DND-41 (cell line): ENCODE measurements at regions not wholly inside any gene's neighbourhood (a gene's known extent, or its start where the extent isn't known, plus 50 kb on each side); places are given as distances from the start of the nearest gene placed in this dataset.
"Not testable (repeated sequence)": the region's sequence is repeated elsewhere in the genome, so short reads cannot be mapped to it uniquely, and the experiment has no call there.

Source experiments
- ATAC-seq: fragments of 200-7000 bp; cut with Tn5 transposase; 3 replicates; pipeline ENCODE4 v1.9.1; 2021; ENCODE audit warnings: low read depth; ENCODE audit not compliant: insufficient read depth
- DNase-seq: peaks from one replicate; pipeline ENCODE4 v3.0.0-alpha.2; 2020
- H2AFZ ChIP-seq: 2 replicates; pipeline ENCODE4 v1.6.0; 2012; ENCODE audit warnings: low read depth, low read length
- H3K27ac ChIP-seq: 2 replicates; pipeline ENCODE4 v1.5.1; 2012; ENCODE audit warnings: low read length, inconsistent platforms
- H3K27me3 ChIP-seq: fragments of 200-600 bp; sonication (generic); 2 replicates; pipeline ENCODE4 v1.6.0; 2012; ENCODE audit warnings: low read length, mild to moderate bottlenecking, inconsistent platforms; ENCODE audit not compliant: insufficient read depth, poor library complexity
- H3K36me3 ChIP-seq: 2 replicates; pipeline ENCODE4 v1.5.1; 2012; ENCODE audit warnings: low read length, inconsistent platforms; ENCODE audit not compliant: insufficient read depth
- H3K4me1 ChIP-seq: 2 replicates; pipeline ENCODE4 v1.5.1; 2012; ENCODE audit warnings: mild to moderate bottlenecking, low read length; ENCODE audit not compliant: insufficient read depth
- H3K4me2 ChIP-seq: 2 replicates; pipeline ENCODE4 v1.6.0; 2012; ENCODE audit warnings: mild to moderate bottlenecking, moderate library complexity, low read length, inconsistent platforms; ENCODE audit not compliant: insufficient read depth
- H3K4me3 ChIP-seq, 2 experiments: fragments of 200-600 bp in 1 of 2; shearing (Covaris generic) in 1 of 2; 2 replicates each; pipeline ENCODE4 v1.5.1; 2012 to 2016; ENCODE audit warnings: inconsistent platforms in 2 of 2, low read length in 2 of 2, mild to moderate bottlenecking in 2 of 2, low read depth in 1 of 2, moderate library complexity in 1 of 2
- H3K79me2 ChIP-seq: 2 replicates; pipeline ENCODE4 v1.6.0; 2012; ENCODE audit warnings: low read length, inconsistent platforms; ENCODE audit not compliant: insufficient read depth
- H3K9ac ChIP-seq: 2 replicates; pipeline ENCODE4 v1.6.0; 2012; ENCODE audit warnings: low read depth, mild to moderate bottlenecking, inconsistent platforms, low read length, moderate library complexity
- H3K9me3 ChIP-seq: 2 replicates; pipeline ENCODE4 v1.5.1; 2012; ENCODE audit warnings: low read length, moderate library complexity, mild to moderate bottlenecking, inconsistent platforms; ENCODE audit not compliant: insufficient read depth, severe bottlenecking
- H4K20me1 ChIP-seq: 2 replicates; pipeline ENCODE4 v1.6.0; 2012; ENCODE audit warnings: low read length; ENCODE audit not compliant: insufficient read depth
- CTCF ChIP-seq: IDR thresholded peaks from 2 replicates; pipeline ENCODE4 v1.5.1; 2012; ENCODE audit warnings: borderline replicate concordance, low read length, moderate library complexity, mild to moderate bottlenecking; ENCODE audit not compliant: poor library complexity, severe bottlenecking; ENCODE audit errors: extremely low read depth
- EZH2 ChIP-seq: IDR thresholded peaks from 3 replicates; pipeline ENCODE4 v1.6.1; 2012; ENCODE audit warnings: borderline replicate concordance, low read depth, mild to moderate bottlenecking, moderate library complexity, low read length, inconsistent platforms; ENCODE audit not compliant: severe bottlenecking

GRCh38 chrX:76509775-76510174 is 82.3 kb downstream of the MAGEE1 start:
- TF ChIP-seq EZH2 = no peak
- TF ChIP-seq CTCF = no peak

GRCh38 chrX:76517544-76517943 is 90.0 kb downstream of the MAGEE1 start:
- H3K9ac ChIP-seq = no peak overlapping the region

More at GRCh38 chrX:76509775-76510174, 82.3 kb downstream of the MAGEE1 start:
- Histone ChIP-seq H3K27me3 (no peaks in the 10 kb centered on the region), H3K27ac (no peak overlapping the region), H3K36me3 (no peaks in the 10 kb centered on the region), H3K4me3 (no peak overlapping the region), H2AFZ (no peak overlapping the region), H3K79me2 (no peaks in the 10 kb centered on the region), H3K4me2 (no peak overlapping the region), H3K9ac (no peak overlapping the region), H3K4me1 (no peaks in the 10 kb centered on the region), H4K20me1 (no peaks in the 10 kb centered on the region), H3K9me3 (no peaks in the 10 kb centered on the region)
- DNase-seq (no peak), ATAC-seq (no peak)

GRCh38 chrX:76520273-76521054 is 93.0 kb downstream of the MAGEE1 start:
- Histone ChIP-seq H3K9me3 (no peaks in the 10 kb centered on the region), H3K27ac (no peak overlapping the region), H3K36me3 (no peaks in the 10 kb centered on the region), H3K4me1 (no peaks in the 10 kb centered on the region), H3K4me3 (no peak overlapping the region), H3K79me2 (no peaks in the 10 kb centered on the region), H3K27me3 (no peaks in the 10 kb centered on the region), H4K20me1 (no peaks in the 10 kb centered on the region), H2AFZ (no peak overlapping the region), H3K4me2 (no peak overlapping the region), H3K9ac (no peak overlapping the region)
- no peak for TF ChIP-seq CTCF
- no peak for DNase-seq
- ATAC-seq = no peak

More at GRCh38 chrX:76517544-76517943, 90.0 kb downstream of the MAGEE1 start:
- no peaks in the 10 kb centered on the region for H3K9me3 ChIP-seq
- no peaks in the 10 kb centered on the region for H3K36me3 ChIP-seq
- ATAC-seq (no peak), DNase-seq (no peak)
- no peaks in the 10 kb centered on the region for H3K4me1 ChIP-seq
- no peak overlapping the region for H3K27ac ChIP-seq
- H3K79me2 ChIP-seq = no peaks in the 10 kb centered on the region
- no peak overlapping the region for H3K4me2 ChIP-seq
- no peaks in the 10 kb centered on the region for H3K27me3 ChIP-seq
- TF ChIP-seq EZH2 = no peak
- no peak for TF ChIP-seq CTCF
- no peaks in the 10 kb centered on the region for H4K20me1 ChIP-seq
- no peak overlapping the region for H3K4me3 ChIP-seq
- H2AFZ ChIP-seq = no peak overlapping the region

- H3K9ac ChIP-seq, H3K9me3 ChIP-seq, ATAC-seq, H3K27me3 ChIP-seq, H4K20me1 ChIP-seq, H3K4me2 ChIP-seq, H2AFZ ChIP-seq, DNase-seq, H3K79me2 ChIP-seq, H3K4me3 ChIP-seq, H3K4me1 ChIP-seq, H3K36me3 ChIP-seq, H3K27ac ChIP-seq: not testable (repeated sequence)
Measured at GRCh38 chrX:76535675-76536074, 108.2 kb downstream of the MAGEE1 start.
